ENCODE measurements at regions not wholly inside any gene's neighbourhood (a gene's known extent, or its start where the extent isn't known, plus 50 kb on each side); places are given as distances from the start of the nearest gene placed in this dataset.

- no peak for DNase-seq (ENCODE audit: low read depth)
- no peak overlapping the region for H3K4me3 ChIP-seq (ENCODE audit: low read depth, low read length)
- no peak for TF ChIP-seq CTCF (conservative IDR thresholded peaks at IDR 0.05; ENCODE audit: low read depth, low read length)
These were observed 406.3 kb downstream of the MEI4 start for GRCh38 chr6:78059171-78059570.

DNA sequence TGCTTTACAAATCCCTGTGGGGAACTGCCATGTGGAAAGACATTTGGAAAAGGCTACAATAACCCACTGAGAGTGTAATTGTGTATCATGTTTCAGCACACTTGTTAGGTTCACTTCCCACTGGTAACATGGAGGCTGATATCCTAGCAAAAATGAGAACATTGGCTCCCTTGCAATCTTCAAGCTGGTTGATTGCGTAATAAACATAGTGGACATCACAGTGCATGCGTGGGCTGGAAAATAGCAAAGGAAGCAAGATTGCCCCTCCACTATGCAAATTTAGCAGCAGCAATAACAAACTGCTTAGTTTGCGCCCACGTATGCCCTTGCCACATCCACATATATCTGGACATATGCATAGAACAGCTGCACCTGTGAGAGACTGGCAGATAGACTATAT, 410.2 kb downstream of the MEI4 start:
- TF ChIP-seq CTCF (conservative IDR thresholded peaks at IDR 0.05; ENCODE audit: low read depth, low read length), result no peak
- H3K4me3 ChIP-seq (ENCODE audit: low read depth, low read length), result no peak overlapping the region
- no peak for DNase-seq (ENCODE audit: low read depth)

GRCh38 chr6:78076371-78076770, 423.5 kb downstream of the MEI4 start:
- no peak for TF ChIP-seq CTCF (conservative IDR thresholded peaks at IDR 0.05; ENCODE audit: low read depth, low read length)
- H3K4me3 ChIP-seq (ENCODE audit: low read depth, low read length), result no peak overlapping the region
- DNase-seq (ENCODE audit: low read depth), result no peak

DNA sequence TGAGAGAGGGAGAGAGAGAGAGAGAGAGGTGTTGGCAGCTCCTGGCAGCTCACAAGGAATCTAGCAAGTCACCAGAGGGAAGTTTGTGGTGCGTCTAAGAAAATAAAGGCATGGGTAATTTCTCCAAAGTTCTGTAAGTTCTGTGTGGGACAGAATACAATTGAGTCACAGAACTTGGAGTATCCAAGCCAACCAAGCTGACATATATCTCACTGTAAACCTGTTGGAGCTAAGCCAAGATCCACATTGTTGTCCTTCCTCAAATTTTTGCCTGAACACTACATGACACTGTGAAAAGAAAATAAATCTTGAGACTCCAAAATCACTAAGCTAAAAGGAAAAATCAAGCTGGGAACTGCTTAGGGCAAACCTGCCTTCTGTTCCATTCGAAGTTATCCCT, 436.7 kb downstream of the MEI4 start:
- no peak overlapping the region for H3K4me3 ChIP-seq (ENCODE audit: low read depth, low read length)
- DNase-seq (ENCODE audit: low read depth), result no peak
- no peak for TF ChIP-seq CTCF (conservative IDR thresholded peaks at IDR 0.05; ENCODE audit: low read depth, low read length)

DNA sequence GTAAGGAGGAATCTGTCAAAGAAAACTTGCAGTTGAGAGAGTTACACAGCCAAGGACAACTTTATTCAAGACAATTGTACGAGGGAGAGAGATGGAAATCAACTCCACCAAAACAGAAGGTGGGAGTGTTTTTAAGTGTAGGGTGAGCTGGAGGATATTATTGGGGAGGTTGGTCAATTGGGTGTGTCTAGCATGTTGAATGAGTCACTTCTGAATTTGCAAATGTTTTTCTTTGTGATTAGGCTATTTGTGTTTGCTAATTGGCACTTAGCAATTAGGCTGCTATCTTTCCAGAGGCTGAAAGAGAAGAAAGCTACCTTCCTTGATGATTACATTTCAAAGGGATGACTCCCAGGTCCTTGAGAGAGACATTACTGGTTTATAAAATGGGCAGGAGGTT, 441.1 kb downstream of the MEI4 start:
- TF ChIP-seq CTCF (conservative IDR thresholded peaks at IDR 0.05; ENCODE audit: low read depth, low read length), result no peak
- no peak overlapping the region for H3K4me3 ChIP-seq (ENCODE audit: low read depth, low read length)
- no peak for DNase-seq (ENCODE audit: low read depth)

DNA sequence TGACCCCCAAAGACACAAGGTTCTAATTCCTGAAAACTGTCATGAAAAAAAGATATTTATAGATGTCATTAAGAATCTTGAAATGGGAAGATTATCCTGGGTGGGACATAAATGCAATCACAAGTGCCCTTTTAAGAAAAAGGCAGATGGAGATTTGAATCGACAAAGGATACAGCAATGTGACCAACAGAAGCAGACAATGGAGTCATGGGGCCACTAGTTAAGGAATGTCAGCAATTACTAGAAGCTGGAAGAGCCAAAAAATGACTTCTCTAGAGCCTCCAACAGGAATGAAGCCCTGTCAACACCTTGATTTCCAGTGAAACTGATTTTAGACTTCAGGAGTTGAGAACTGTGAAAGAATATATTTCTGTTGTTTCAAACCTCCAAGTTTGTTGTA, 448.5 kb downstream of the MEI4 start:
- TF ChIP-seq CTCF (conservative IDR thresholded peaks at IDR 0.05; ENCODE audit: low read depth, low read length), result no peak
- no peak overlapping the region for H3K4me3 ChIP-seq (ENCODE audit: low read depth, low read length)
- DNase-seq (ENCODE audit: low read depth), result no peak

DNA sequence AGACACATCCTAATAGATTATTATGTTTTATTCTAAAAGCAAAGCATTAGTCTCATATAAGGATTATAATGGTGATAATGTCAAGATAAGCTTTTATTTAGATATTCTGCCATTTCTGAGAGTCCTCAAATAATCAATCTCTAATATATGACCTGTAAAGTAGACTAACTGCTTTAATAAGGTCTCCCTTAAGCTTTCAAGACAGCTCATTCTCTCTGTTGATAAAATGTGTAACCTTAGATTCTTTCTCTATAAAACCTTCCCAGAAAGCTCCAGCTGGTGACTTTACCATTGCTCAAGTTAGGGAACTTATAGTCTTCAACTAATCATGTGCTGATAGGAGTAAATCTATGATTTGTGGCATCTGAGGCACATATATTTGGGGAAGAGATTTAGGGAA, 457.8 kb downstream of the MEI4 start:
- H3K4me3 ChIP-seq (ENCODE audit: low read depth, low read length), result no peak overlapping the region
- DNase-seq (ENCODE audit: low read depth), result no peak
- TF ChIP-seq CTCF (conservative IDR thresholded peaks at IDR 0.05; ENCODE audit: low read depth, low read length), result no peak

Data from choroid plexus epithelial cell (primary cell).